GM19455 (cell line): ENCODE measurements at regions not wholly inside any gene's neighbourhood (a gene's known extent, or its start where the extent isn't known, plus 50 kb on each side); places are given as distances from the start of the nearest gene placed in this dataset.
"Not testable (repeated sequence)": the region's sequence is repeated elsewhere in the genome, so short reads cannot be mapped to it uniquely, and the experiment has no call there.

Source experiments
- ATAC-seq: cut with Tn5 transposase; IDR thresholded peaks from one replicate; pipeline ENCODE4 v1.9.1; 2021; ENCODE audit not compliant: unreplicated experiment

DNA sequence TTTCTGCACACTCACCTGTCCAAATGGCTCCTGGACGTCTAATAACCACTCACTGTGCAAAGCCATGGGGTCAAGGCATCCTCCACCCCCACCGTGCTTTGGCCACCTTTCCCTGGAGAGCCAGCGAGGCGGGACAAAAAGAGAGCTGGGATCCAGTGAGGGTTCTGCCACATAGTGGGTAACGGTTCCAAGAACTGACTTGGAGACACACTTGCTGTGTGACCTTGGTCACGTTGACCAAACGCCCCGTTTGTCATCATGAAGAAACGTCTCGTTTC, 287.2 kb downstream of the TFAP2C start:
- no peak for ATAC-seq

DNA sequence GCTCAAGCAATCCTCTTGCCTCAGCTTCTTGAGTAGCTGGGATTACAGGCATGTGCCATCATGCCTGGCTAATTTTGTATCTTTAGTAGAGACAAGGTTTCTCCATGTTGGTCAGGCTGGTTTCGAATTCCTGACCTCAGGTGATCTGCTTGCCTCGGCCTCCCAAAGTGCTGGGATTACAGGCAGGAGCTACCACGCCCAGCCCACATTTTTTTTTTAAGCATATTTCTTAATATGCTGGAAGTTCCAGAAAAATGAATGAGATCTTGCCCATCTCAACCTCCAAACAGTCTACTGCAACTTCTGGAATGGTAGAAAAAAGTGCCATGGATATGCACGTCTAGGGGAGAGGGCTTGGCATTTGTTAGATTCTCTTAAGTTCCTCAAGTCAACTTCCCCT, 290.9 kb downstream of the TFAP2C start:
- not testable (repeated sequence) for ATAC-seq

- no peak for ATAC-seq
Observed at GRCh38 chr20:56922497-56922896, 293.4 kb downstream of the TFAP2C start.

GRCh38 chr20:56924292-56925081, 295.4 kb downstream of the TFAP2C start:
- ATAC-seq, result no peak

DNA sequence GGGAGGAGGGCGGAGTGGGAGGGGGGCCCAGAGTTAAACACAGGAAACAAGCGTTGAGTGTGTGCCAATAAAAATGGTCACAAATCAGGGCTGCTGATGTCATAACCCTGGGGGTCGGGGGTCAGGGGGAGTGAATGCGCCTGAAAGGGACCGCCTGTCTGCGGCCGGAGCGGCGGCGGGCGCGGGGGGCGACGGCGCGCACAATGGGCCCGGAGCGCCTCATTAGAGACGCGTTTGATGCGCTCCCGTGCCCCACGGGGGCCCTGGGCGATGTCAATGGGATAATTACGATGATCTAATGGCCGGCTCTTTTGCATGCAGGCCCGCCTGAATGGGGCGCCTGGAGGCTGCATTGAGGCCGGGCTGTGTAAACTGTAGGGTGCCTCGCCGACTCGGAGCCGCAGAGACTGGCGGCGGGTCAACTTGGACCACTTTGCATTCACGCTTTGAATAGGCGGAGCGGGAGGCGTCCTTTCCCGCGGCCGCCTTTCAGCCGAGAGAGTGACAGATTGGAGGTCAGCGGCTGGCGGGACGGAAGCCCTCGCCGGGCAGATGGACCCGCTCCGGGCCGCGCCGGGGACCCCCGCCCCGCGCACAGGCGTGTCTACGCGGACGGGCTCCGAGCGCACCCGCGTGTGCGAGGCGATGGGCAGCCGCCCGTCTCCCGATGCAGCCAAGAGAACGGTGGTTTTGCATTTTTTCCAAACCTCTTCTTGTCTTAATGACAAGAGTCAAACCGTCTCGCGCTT, 296.1 kb downstream of the TFAP2C start:
- ATAC-seq, result no peak

DNA sequence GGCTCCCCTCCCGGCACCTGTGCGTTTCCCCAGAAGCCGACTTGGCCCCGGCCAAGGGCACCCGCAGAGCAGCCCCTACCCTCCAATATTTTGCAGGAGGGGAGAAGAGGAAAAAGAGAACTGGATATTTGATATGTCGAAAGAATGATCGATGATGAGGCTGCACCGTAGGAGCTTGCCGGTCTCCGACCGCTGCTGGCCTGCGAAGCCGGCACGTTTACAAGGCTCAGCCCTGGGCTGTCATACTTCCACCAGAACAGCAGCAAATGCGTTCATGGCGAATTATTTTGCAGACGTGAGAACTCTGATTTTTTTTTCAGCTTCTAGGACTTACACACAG, 296.7 kb downstream of the TFAP2C start:
- no peak for ATAC-seq

DNA sequence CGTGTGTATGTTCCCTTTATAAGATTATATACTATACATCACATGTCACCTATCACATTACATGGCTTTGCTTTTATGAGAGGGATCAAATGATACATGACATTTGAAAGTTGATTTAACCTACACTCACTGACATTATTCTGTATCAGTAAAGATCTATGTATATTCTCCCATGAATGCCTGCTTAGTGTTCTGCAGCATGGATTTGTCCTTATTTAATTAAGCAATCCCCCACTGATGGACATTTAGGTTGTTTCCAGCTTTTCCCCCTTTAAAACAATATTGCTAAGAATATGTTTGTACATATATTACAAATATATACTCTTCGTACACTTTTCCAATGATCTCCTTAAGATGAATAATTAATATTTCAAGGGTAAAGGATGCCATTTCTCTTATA, 297.4 kb downstream of the TFAP2C start:
- no peak for ATAC-seq

GRCh38 chr20:56927127-56927526, 298.0 kb downstream of the TFAP2C start:
- ATAC-seq, result no peak

DNA sequence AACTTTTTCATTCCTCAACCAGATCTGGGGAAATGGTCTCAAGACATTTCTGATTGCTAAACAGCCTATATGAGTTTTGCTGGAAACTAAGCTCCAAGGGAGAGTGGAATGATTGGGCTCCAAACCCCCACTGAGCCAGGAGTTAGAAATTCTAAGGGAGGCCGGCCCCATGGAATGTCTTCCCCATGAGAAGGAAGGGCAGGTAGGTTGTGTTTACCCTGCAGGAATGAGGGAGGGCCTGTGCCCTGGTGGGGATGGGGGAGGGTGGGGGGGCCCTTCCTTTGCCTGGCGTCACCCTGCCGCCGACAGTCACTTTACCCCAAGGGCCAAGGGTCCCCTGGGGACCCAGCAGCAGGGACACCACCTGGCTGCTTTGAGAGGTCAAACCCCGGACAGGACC, 298.9 kb downstream of the TFAP2C start:
- ATAC-seq, result no peak

- no peak for ATAC-seq
Observed at GRCh38 chr20:56929606-56930005, 300.5 kb downstream of the TFAP2C start.

DNA sequence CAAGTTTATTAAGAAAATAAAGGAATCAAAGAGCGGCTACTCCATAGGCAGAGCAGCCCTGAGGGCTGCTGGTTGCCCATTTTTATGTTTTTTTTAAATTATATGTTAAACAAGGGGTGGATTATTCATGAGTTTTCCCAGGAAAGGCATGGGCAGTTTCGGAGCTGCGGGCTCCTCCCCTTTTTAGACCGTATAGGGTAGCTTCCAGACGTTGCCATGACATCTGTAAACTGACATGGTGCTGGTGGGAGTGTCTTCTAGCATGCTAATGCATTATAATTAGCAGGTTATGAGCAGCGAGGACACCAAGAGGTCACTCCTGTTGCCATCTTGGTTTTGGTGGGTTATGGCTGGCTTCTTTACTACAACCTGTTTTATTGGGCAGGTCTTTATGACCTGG, 301.8 kb downstream of the TFAP2C start:
- no peak for ATAC-seq

DNA sequence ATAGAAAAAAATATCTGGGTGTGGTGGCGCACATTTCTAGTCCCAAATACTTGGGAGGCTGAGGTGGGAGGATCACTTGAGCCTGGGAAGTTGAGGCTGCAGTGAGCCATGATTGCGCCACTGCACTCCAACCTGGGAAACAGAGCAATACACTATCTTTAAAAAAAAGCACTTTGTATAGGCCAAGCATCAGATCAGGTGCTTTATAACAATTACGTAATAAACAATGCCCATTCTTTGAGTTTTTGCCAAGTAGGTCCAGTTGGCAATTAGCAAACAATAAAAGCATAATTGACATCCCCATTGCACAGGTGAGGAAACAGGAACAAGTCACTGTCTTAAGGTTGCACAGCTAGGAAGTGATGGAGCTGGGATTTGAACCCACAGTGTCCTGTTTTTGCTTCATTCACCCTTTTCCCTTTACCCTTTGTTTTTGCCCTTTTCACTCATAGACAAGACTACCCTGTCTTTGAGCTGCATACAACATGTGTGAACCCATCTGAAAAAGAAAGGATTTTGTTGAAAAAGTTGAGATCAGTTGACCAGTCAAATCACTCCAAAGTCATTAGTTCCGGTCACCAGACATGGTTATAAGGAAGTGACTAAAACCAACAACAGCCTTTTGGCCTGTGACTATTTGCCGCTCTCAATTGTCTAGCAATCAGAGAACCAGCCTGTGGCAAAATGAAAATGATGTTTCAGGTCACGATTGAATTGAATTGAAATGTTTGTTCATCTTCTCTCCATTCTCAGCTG, 303.6 kb downstream of the TFAP2C start:
- no peak for ATAC-seq

DNA sequence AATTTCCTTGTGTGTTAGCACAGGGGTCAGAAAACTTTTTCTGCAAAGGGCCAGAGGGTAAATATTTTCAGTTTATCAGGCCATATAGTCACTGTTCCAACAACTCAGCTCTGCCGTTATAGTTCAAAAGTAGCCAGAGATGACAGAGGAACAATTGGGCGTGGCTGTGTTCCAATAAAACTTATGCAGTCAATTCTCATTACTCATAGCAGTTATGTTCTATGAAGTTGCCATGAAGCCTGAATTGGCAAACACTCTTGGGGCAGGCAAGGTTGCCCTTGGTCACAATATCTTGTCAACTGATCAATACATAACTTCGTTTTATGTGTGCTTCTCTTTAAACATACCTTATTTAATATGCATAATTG, 304.2 kb downstream of the TFAP2C start:
- no peak for ATAC-seq

DNA sequence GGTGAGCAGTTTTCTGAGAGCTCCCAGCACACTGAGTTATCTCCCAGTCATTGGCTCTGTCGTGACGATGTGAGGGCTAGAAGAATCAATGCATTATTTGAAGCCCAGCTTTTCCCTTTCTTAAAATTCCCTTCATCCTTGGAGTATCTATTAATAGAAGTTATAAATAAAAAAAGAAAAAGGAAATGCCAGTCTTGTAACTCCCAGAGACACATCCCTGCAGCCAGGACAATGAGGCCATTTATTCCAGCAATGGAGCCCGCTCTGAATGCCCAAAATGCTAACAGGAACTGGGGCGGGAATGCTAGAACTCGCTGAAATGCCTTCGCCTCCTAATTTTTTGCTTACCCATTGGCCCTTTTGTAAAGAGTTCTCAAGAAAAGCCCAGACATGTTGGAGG, 305.8 kb downstream of the TFAP2C start:
- ATAC-seq, result no peak

DNA sequence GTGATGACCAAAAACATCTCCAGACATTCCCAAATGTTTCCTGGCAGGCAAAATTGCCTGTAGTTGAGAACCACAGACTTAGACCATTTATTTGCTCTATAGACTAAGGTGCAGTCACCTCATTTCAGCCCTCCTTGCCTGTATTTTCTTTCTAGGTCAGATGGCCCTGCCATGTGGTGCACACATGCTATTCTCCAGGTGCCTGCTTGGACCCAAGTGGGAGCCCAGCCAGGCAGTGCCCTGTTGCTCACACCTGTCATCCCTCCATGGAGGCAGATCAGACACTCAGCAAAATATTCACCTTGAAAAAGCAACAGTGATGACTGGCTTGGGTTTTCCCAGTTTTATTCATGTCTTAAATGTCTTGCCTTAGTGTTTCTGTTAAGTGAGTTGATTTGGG, 311.4 kb downstream of the TFAP2C start:
- ATAC-seq, result no peak

GRCh38 chr20:56941101-56941686, 312.1 kb downstream of the TFAP2C start:
- ATAC-seq, result no peak

GRCh38 chr20:56943946-56944945, 315.1 kb downstream of the TFAP2C start:
- ATAC-seq, result no peak

DNA sequence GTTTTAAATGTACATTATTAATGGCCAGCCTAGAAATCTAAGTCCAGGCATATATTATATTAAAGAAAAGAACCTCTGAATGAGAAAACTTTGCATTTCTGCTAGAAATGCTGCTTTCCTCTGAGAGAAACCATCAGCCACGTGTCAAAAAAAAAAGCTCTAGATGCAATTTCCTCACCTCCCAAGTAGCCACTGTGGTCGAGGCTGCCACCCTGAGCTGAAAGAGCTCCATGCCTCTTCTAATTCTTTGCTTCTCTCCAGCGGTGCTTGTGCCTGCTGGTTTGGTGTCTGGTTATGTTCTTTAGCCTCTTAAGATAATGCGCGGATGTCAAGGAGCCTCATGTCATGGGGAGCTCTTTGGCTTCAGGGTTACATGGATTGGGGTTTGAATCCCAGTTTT, 316.0 kb downstream of the TFAP2C start:
- ATAC-seq, result no peak

- no peak for ATAC-seq
Observed at GRCh38 chr20:56945901-56946300, 316.8 kb downstream of the TFAP2C start.

- no peak for ATAC-seq
Observed at GRCh38 chr20:56949318-56949717, 317.1 kb downstream of the BMP7 start.
